GM19438 (cell line): ENCODE measurements at regions not wholly inside any gene's neighbourhood (a gene's known extent, or its start where the extent isn't known, plus 50 kb on each side); places are given as distances from the start of the nearest gene placed in this dataset.
"Not testable (repeated sequence)": the region's sequence is repeated elsewhere in the genome, so short reads cannot be mapped to it uniquely, and the experiment has no call there.

Experiments used
- ATAC-seq: cut with Tn5 transposase; IDR thresholded peaks from one replicate; pipeline ENCODE4 v1.9.1; 2021; ENCODE audit warnings: low read depth; ENCODE audit not compliant: unreplicated experiment

- ATAC-seq, result not testable (repeated sequence)
Observed at GRCh38 chr10:87300163-87300562, 57.4 kb upstream of the NUTM2D start.

GRCh38 chr10:87301466-87302115 lies 56.0 kb upstream of the NUTM2D start:
- ATAC-seq, result peak; percentile 94

- ATAC-seq, result not testable (repeated sequence)
Observed at GRCh38 chr10:87302132-87302531, 55.4 kb upstream of the NUTM2D start.

GRCh38 chr10:87303707-87304106 lies 53.8 kb upstream of the NUTM2D start:
- ATAC-seq, result not testable (repeated sequence)

- ATAC-seq, result not testable (repeated sequence)
Observed at GRCh38 chr10:87306681-87307080, 50.9 kb upstream of the NUTM2D start.
